NCI-H345 (cell line): ENCODE measurements at regions not wholly inside any gene's neighbourhood (a gene's known extent, or its start where the extent isn't known, plus 50 kb on each side); places are given as distances from the start of the nearest gene placed in this dataset.

Experiments used
- DNase-seq: peaks from one replicate; lab custom pipeline; 2025; lab: John Stamatoyannopoulos, UW

DNA sequence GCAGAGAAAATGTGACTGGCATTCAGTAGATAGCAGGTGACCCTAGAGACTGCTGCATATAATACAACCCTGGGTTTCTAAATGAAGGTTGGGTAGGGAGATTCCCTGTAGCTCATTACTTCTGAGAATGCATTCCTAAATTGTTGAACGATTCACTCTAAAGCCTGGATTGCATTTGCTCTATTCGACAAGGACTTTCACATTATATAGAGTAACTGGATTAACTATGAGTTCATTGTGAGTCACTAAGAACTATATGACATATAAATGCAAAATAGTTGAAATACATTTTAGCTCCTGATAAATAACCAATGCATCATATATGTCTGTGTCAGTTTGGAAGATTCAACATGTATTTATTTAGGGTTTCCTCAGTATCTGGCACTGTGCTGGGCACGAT, 294.7 kb upstream of the CCDC54 start:
- no peak for DNase-seq

DNA sequence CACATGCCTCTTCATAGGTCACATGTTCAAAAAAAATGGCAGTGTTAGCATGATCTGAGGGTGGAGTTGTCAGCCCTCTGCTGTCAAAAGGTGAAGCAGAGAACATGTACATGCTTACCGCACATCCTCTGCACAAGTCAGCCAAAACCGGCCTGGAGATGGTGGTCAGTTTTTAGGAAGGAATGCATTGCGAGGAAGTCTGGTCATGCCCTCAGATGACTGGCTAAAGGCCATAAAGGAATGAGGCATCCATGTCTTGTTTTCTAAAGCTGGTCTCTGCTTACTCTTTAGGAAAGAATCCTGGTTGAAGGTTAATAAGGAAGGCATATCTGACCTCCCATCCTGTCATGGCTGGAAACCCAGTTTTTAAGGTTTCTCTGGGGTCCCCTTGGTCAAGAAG, 292.0 kb upstream of the CCDC54 start:
- no peak for DNase-seq

DNA sequence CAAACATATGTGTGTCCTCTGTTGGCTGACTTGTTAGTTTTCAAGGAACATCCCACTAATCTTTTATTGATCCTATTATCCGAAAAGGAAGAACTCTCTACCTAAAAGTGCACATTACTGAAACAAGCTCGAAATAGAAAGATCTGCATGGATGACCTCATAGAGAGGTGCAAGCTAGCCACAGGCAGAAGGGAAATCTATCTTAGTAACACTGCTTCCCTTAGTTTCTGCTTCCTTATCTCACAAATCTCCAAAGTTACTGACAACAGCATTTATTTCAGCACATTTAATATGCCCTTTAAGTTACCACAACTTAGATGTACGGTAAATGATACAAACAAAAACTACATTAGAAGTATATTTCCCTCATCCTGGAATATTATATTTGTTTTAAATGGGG, 285.1 kb upstream of the CCDC54 start:
- DNase-seq, result no peak

- no peak for DNase-seq
These were observed 278.4 kb upstream of the CCDC54 start for GRCh38 chr3:107098864-107099263.

DNA sequence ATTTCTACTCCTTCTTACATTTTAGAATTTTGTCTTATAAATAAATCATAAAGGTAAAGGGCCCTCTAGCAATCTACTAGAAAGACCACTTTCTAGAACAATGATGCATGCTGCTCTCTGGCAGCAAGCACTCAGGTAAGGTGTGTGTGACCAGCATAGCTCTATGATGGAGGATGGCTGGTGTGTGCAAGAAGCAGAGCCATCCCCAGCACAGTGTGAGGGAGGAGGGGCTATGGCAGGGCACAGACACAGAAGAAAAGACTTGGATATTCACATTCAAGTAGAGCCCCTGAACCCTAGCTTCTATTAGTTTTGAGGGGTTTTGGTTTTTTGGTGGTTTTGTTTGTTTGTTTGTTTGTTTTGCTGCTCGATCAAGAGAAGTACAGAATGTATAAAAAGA, 277.1 kb upstream of the CCDC54 start:
- no peak for DNase-seq

DNA sequence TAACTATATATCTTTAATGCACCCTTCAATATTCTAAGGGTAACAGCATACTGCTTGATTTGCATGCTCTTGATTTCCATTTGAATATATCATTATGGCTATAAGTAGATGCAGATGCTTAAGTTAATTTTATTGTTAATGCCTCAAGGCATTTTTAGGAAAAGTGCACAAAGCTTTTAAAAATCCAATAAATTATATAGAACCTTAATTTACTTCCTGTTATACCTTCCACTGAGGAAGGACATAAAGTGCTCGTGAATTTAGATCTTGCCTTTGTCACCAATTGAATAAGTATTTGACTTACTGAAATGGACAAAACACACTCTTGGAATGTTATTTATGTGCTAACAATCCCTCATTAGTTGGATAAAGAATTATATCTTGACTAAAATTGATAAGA, 276.7 kb upstream of the CCDC54 start:
- no peak for DNase-seq

DNA sequence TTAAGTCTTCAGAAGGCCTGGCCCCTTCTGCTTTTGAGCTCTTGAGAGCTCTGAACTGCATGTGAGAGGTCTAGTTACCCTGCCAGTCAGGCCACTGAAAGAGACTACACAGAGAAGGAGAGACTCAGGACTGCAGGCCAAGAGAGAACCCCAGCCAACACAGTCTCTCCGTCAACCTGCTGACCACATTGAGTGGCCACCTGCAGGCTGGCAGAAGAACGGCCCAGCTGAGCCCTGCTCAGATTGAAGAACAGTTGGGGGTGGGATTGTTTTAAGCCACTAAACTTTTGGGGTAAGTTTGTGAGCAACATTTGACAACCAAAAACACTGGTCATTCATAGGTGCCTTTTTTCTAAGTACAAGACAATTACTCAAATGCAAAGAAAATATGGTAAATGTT, 273.5 kb upstream of the CCDC54 start:
- DNase-seq, result no peak

GRCh38 chr3:107106316-107106715, 270.9 kb upstream of the CCDC54 start:
- DNase-seq, result no peak

DNA sequence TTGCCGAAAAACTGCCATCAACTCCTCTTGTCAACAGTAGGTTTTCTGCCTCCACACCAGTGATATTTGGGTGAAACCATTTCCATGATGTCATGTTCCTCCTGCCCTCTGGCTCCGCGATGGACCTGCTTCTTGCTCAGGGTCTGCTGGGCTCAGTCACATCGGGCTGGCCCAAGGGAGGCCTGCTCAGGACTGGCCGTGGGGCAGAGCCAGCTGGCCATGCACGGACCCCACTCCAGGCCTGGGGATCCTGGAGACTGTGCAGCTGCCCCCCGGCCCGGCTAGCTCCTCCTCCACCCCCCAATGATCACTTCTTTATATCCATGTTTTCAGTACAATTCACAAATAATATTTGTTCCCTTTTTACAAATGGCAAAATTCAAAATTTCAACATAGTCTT, 270.3 kb upstream of the CCDC54 start:
- DNase-seq, result no peak

DNA sequence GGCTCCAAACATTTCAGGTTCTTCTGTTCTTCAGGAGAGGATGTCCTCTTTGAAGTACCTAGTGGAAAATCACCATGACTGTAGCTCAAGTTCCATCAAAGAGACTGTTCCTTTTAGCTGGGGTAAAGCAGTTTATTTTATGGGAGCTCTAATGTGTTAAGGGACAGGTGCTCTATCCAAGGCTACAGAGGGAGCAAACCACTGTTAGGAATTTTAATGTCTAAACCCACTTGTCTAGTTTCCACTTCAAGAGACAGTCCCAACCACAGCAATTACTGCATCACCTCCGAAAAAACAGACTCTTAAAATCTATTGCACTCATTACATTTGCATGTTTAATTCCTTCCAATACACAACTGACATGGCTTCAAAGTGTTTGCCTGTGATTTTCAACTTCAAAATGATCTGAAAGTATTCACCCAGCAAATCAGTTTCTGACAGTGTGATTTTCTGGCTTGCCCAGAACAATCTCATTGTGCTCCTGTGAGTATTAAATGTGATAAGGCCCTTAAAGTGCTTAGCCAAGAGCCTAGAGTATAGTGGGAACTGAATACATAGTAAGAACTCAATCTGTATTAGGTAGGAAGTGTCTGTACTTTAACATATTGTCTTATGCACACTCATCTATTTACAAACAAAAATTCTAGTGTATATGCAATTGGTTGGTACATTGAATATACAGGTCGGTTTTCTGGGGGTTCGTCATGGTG, 266.5 kb upstream of the CCDC54 start:
- no peak for DNase-seq

DNA sequence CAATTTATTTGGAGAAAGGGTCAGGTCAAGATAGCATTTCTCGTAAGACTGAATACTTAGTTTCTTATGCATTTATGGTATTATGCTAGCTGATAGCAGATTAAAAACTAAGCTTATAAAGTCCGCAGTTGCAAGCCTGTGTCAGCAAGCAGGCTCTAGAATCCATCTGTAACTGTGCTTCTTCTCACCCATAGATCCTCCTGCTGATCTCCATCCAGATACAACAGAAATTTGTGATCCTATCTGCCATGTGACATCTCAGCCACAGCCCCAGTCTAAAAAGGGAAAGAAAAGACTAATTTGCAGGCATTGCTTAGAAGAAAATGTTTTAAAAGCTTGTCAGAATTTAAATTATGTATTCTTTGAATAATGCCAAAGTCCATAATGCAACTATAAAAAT, 265.4 kb upstream of the CCDC54 start:
- no peak for DNase-seq

- no peak for DNase-seq
These were observed 264.9 kb upstream of the CCDC54 start for GRCh38 chr3:107112356-107112755.

DNA sequence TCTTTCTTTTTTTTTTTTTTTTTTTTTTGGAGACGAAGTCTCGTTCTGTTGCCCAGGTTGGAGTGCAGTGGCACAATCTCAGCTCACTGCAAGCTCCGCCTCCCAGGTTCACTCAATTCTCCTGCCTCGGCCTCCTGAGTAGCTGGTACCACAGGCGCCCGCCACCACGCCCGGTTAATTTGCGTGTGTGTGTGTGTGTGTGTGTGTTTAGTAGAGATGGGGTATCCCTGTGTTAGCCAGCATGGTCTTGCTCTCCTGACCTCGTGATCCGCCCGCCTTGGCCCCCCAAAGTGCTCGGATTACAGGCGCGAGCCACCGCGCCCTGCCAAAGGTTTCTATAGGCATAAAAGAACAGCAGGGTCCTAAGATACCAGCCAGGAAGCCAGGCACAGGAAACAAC, 261.0 kb upstream of the CCDC54 start:
- no peak for DNase-seq

DNA sequence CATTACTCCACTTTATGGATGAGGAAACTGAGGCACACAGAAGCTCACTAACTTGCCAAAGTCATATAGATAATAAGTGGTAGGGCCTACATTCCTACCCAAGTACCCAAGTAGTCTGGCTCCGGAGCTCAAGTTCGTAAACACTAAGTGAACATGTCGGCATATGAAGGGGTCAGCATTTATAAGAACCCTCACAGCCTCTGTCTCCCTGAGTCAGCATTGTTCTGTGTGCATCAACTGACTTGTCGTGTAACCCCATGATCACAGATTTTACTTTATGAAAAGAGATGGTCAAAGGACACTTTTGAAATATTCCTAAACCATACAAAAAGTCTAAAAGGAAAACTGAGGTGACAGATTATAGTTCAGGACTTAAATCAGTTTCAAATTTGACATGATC, 260.1 kb upstream of the CCDC54 start:
- DNase-seq, result no peak

DNA sequence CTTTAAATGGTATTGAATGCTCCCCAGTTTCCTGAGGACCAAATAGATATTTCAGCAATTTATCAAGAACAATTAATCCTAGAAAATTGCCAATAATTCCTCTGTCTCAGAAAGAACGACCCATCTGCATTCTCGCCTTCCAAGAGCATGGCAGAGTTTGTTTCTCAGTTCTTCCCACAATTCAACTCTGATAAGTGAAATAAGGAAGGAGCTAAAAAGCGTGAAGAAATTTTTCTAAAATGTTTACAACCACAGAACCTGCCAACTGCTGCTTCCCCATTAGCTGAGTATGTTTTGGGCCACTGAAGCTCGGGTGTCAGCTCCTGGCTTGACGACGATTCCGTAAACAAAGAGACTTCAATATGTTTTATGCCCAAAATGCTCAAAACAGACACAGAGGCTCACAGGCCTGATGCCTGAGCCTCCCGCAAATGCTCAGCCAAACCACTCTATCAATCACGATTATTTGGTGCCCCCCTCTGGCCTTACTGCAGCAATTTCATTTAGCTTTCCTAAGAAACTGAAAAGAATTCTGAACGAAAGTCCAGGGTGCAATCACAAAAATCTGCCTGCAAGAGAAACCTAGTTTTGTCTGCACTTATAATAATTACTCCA, 259.2 kb upstream of the CCDC54 start:
- no peak for DNase-seq

- no peak for DNase-seq
These were observed 252.4 kb upstream of the CCDC54 start for GRCh38 chr3:107124885-107125284.

DNA sequence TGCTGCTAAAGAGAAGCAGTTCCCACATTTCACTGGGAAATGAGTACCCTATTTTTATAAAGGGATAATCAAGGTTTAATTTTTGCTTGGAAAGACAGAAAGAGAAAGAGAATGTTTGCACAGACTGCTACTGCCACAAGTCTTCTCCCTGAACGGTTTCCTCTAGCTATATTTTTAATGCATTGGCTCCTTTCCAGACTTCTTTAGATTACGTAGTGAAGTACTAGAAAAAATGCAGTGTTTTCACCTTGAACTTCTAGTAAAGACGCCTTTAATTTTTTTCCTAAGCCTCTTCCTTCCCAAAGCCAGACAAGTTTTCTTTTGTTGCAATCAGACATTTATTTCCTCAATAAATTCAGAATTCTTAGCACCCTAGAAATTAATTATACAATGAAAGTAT, 248.3 kb upstream of the CCDC54 start:
- DNase-seq, result no peak

- no peak for DNase-seq
These were observed 247.0 kb upstream of the CCDC54 start for GRCh38 chr3:107130089-107130700.

DNA sequence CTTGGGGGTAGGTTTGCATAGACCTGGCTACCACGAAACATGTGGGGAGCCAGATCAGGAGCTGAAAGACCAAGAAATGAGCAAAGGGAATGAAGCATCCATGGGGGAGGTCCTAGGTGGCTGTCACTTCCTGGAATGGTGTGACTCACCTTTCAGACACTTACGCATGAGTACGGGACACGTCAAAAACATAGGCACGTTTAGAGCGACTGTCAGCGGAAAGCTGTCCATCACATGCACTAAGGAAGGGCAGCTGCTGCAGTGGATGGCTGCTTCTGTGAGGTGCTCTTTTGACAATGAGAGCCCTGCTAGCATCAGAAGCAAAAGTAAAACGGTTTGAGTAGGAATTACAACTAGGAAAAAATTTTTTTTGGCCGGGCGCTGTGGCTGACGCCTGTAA, 244.6 kb upstream of the CCDC54 start:
- DNase-seq, result no peak

- no peak for DNase-seq
These were observed 243.3 kb upstream of the CCDC54 start for GRCh38 chr3:107133891-107134290.

DNA sequence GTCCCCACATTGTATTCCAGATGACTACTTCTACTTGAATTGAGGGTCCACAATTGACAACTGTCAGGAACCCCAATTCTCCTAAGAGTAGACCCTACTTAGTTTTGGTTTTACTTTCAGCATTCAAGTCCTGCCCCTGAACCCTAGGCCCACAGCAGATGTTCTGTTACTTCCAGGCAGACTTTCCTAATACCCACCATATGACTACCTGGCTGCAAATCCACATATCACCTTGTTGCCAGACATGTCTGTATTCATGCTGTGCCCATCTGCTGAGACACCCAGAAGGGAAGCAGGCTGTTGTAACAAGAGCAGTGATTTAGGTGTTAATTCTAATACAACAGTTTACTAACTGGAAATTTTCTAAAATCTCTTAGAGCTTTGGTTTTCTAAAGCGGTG, 235.1 kb upstream of the CCDC54 start:
- no peak for DNase-seq

DNA sequence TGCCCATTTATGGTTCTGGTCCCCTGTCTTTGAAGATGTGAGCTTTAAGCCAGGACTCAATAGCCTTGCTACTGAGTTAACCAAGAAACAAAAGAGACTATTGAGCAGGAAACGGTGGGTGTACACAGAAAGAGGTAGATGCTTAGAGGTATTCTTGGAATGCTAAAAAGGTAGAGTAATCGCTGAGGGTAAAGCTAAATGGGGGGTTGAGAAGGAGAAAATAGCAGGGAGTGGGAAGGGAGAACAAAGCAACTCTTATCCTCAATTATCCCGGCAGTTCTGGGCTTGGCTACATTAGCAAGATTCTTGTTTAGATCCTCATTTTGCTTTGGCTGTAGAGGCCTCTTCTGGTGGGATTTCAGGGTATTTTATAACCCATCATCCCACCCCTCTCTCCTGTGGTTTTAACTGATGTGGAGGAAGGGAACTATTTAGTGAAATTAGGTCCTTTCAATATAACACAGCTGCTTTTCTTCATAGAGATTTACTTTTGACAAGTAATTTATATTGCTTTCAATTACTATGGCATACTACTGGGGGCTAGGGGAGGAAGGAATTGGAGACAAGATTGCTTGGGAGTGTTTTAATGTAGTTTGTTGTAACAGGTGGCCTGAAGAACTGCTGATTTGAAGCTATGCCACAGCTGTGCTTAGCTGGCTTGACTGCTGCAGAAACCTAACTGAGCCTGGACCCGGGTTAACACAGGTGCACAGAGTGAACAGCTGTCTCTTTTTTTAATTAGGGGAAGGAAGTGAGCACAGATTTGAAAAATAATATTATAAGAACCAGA, 234.3 kb upstream of the CCDC54 start:
- DNase-seq, result no peak

DNA sequence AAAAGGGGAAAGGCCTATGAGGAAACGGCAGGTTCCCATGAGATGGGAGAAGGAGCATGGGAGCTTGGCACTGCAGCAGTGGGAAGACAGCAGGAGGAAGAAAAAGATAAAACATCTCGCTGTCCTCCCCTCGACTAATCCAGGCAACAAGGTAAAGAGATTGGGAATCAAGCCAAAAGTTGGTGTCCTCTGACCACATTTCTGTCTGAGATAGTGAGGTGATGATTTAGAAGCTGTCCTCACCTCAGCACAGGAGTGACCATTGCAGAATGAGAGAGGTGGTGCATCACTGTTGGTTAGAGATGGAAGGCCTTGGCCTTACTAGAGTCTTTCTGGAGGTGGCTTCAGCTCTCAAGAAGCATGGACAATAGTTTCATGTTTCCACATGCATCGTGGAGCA, 226.6 kb upstream of the CCDC54 start:
- no peak for DNase-seq
